Naive thymus-derived CD8-positive, alpha-beta T cell (primary cell): ENCODE measurements at regions not wholly inside any gene's neighbourhood (a gene's known extent, or its start where the extent isn't known, plus 50 kb on each side); places are given as distances from the start of the nearest gene placed in this dataset.
"Not testable (repeated sequence)": the region's sequence is repeated elsewhere in the genome, so short reads cannot be mapped to it uniquely, and the experiment has no call there.

ENCODE experiments used
- ATAC-seq, 2 donors: fragments of 150-1000 bp; cut with Tn5 transposase in 1 of 2; sonication (Bioruptor Pico), chemical (Tn5 transposase) in 1 of 2; 1 replicate in 1 of 2; 2 replicates in 1 of 2; pipeline ENCODE4 v1.10.0; 2021; ENCODE audit warnings: mild to moderate bottlenecking in 2 of 2, moderate library complexity in 2 of 2
- POLR2A ChIA-PET: fragments of 350-600 bp; sonication (Branson Sonifier 250); formaldehyde crosslinking; loops from one replicate; lab custom pipeline; 2021; ENCODE audit warnings: antibody characterized with exemption; lab: Charles Lee
- DNase-seq, 10 donors: peaks; one replicate each; pipeline versions ENCODE4 v3.0.0 to v3.0.0-alpha.2; 2020 to 2022
- H3K27ac Mint-ChIP-seq, 10 donors: one replicate each; pipeline ENCODE4 v1.8.0; 2020 to 2022; ENCODE audit warnings: mild to moderate bottlenecking in 10 of 10, mixed read lengths in 10 of 10, moderate library complexity in 4 of 10, inconsistent platforms in 1 of 10
- H3K27me3 Mint-ChIP-seq, 5 donors: one replicate each; pipeline ENCODE4 v1.8.0; 2021 to 2022; ENCODE audit warnings: mixed read lengths in 5 of 5
- H3K36me3 Mint-ChIP-seq, 3 donors: one replicate each; pipeline ENCODE4 v1.8.0; 2020 to 2022; ENCODE audit warnings: mixed read lengths in 3 of 3, mild to moderate bottlenecking in 2 of 3, inconsistent platforms in 1 of 3
- H3K4me1 Mint-ChIP-seq, 4 donors: one replicate each; pipeline ENCODE4 v1.8.0; 2021 to 2022; ENCODE audit warnings: mixed read lengths in 4 of 4
- H3K4me3 Mint-ChIP-seq, 10 donors: one replicate each; pipeline ENCODE4 v1.8.0; 2020 to 2022; ENCODE audit warnings: mild to moderate bottlenecking in 10 of 10, mixed read lengths in 10 of 10, moderate library complexity in 6 of 10, inconsistent platforms in 1 of 10
- H3K9me3 Mint-ChIP-seq, 9 donors: one replicate each; pipeline ENCODE4 v1.8.0; 2020 to 2022; ENCODE audit warnings: mixed read lengths in 9 of 9, mild to moderate bottlenecking in 3 of 9, inconsistent platforms in 1 of 9, moderate library complexity in 1 of 9

- no peak for DNase-seq
- H3K9me3 Mint-ChIP-seq, result peaks cover 0 to 14% (median 0%) of the 10 kb centered on the region in 9 donors
- no peak for ATAC-seq
- H3K36me3 Mint-ChIP-seq, result no peaks in the 10 kb centered on the region
- POLR2A ChIA-PET, result no interaction called here
- no peak overlapping the region for H3K4me3 Mint-ChIP-seq
- no peaks in the 10 kb centered on the region for H3K27me3 Mint-ChIP-seq
- no peaks in the 10 kb centered on the region for H3K4me1 Mint-ChIP-seq
- H3K27ac Mint-ChIP-seq, result no peak overlapping the region
These were observed 195.7 kb upstream of the TMEFF2 start for GRCh38 chr2:192390401-192390800.

- H3K4me1 Mint-ChIP-seq, ATAC-seq, POLR2A ChIA-PET, H3K27ac Mint-ChIP-seq, H3K36me3 Mint-ChIP-seq, H3K4me3 Mint-ChIP-seq, H3K27me3 Mint-ChIP-seq, DNase-seq: not testable (repeated sequence)
- peaks cover 0 to 19% (median 5%) of the 10 kb centered on the region in 9 donors for H3K9me3 Mint-ChIP-seq
These were observed 189.5 kb upstream of the TMEFF2 start for GRCh38 chr2:192384191-192384590.

GRCh38 chr2:192381082-192381481 lies 186.3 kb upstream of the TMEFF2 start:
- H3K4me1 Mint-ChIP-seq, result no peaks in the 10 kb centered on the region
- H3K4me3 Mint-ChIP-seq, result no peak overlapping the region
- no peak overlapping the region for H3K27ac Mint-ChIP-seq
- no peak for ATAC-seq
- no peaks in the 10 kb centered on the region for H3K36me3 Mint-ChIP-seq
- no peak for DNase-seq
- no peaks in the 10 kb centered on the region for H3K27me3 Mint-ChIP-seq
- POLR2A ChIA-PET, result no interaction called here
- H3K9me3 Mint-ChIP-seq, result peaks cover 0 to 12% (median 4%) of the 10 kb centered on the region in 9 donors

DNA sequence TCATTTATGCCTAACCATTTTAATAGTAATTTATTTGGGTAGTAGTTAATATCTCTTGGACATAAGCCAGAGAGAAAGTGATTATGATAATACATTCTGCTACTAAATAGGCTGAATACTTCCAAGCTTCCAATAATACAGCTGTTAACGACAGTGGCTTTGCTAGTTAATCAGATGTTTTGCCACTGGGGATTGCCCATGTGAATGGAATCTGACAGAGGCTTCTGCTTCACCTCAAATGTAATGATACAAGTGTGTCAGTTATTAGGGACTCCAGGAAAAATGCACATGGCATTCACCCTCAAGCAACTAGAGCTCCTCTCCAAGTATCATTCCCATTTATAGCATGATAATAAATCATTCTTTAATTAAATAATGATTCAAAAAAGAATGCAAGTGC lies 185.0 kb upstream of the TMEFF2 start:
- Mint-ChIP-seq H3K27ac (no peak overlapping the region), H3K4me1 (no peaks in the 10 kb centered on the region), H3K4me3 (no peak overlapping the region), H3K36me3 (no peaks in the 10 kb centered on the region), H3K9me3 (peaks cover 0 to 6% (median 3%) of the 10 kb centered on the region in 9 donors), H3K27me3 (no peaks in the 10 kb centered on the region)
- no peak for DNase-seq
- POLR2A ChIA-PET, result no interaction called here
- ATAC-seq, result no peak

- POLR2A ChIA-PET, result no interaction called here
- ATAC-seq (no peak), DNase-seq (no peak)
- Mint-ChIP-seq H3K4me1 (no peaks in the 10 kb centered on the region), H3K4me3 (no peak overlapping the region), H3K36me3 (no peaks in the 10 kb centered on the region), H3K27ac (no peak overlapping the region), H3K27me3 (no peaks in the 10 kb centered on the region), H3K9me3 (peaks cover 0 to 1% (median 0%) of the 10 kb centered on the region in 9 donors)
These were observed 182.4 kb upstream of the TMEFF2 start for GRCh38 chr2:192377173-192377572.

DNA sequence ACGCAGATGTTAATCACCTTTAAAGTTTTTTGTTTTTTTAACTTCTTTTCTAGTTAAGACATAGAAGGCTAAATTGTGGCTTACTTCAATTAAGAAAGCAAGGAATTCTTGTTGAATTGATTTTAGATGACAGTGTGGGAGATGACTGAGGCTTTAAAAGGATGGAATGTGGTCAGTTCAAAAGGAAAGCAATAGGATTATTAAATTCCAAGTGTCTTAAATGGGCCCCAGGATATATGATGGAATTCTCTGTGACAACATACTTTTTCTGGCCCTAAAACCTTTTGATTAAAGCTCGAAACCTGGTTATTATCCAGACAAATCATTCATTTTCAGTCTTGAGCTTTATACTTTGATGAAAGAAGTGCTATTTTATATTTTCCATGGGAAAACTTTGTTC lies 179.0 kb upstream of the TMEFF2 start:
- POLR2A ChIA-PET, result no interaction called here
- no peak overlapping the region for H3K4me3 Mint-ChIP-seq
- H3K27ac Mint-ChIP-seq, result no peak overlapping the region
- no peaks in the 10 kb centered on the region for H3K9me3 Mint-ChIP-seq
- DNase-seq, result no peak
- no peaks in the 10 kb centered on the region for H3K4me1 Mint-ChIP-seq
- no peaks in the 10 kb centered on the region for H3K27me3 Mint-ChIP-seq
- no peaks in the 10 kb centered on the region for H3K36me3 Mint-ChIP-seq
- ATAC-seq, result no peak

DNA sequence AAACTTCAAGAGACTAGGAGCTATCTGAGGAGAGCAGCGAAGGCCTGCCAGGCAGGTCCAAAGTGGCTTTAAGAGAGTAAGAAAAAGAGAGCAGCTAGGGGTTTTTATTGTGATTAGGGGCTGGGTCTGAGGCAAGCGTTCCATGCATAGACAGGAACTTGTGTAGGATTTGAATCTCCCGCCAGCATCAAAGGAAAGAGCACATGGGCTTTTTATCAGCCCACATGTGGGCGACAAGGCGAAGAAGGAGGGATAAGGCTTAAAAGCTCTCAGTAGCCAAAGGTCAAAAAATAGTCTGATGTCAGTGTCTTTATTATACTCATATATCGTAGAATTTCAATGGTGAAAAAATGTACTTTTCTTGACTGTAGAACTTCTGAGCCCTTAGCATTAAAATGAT lies 178.5 kb upstream of the TMEFF2 start:
- Mint-ChIP-seq H3K36me3 (no peaks in the 10 kb centered on the region), H3K4me3 (no peak overlapping the region), H3K27ac (no peak overlapping the region), H3K4me1 (no peaks in the 10 kb centered on the region), H3K27me3 (no peaks in the 10 kb centered on the region), H3K9me3 (no peaks in the 10 kb centered on the region)
- POLR2A ChIA-PET, result no interaction called here
- ATAC-seq, result no peak
- DNase-seq, result no peak

- Mint-ChIP-seq H3K9me3 (no peaks in the 10 kb centered on the region), H3K27me3 (no peaks in the 10 kb centered on the region), H3K36me3 (no peaks in the 10 kb centered on the region), H3K4me3 (no peak overlapping the region), H3K4me1 (no peaks in the 10 kb centered on the region), H3K27ac (no peak overlapping the region)
- ATAC-seq (no peak), DNase-seq (no peak)
- POLR2A ChIA-PET, result no interaction called here
These were observed 175.2 kb upstream of the TMEFF2 start for GRCh38 chr2:192369969-192370368.

DNA sequence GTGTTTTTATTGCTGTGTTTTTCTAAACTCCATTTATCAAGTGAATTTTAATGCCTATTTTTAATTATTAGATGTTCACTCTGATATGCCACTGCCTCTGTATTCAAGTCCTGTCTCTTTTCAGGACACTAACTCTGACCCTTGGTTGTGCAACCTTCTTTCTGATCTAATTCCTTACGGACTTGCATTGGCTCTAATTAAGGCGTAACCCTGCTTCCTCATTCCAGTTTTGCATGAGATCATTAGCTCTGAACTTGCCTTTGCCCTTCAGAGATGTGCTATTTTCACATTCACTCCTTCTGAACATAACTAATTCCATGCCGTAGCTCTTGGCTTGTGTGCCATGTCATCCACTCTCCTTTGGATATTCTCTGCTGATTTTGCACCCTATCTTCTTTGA lies 162.5 kb upstream of the TMEFF2 start:
- peaks cover 0 to 21% (median 3%) of the 10 kb centered on the region in 9 donors for H3K9me3 Mint-ChIP-seq
- H3K27me3 Mint-ChIP-seq, result peaks cover 0 to 9% (median 0%) of the 10 kb centered on the region in 5 donors
- H3K4me1 Mint-ChIP-seq, result no peaks in the 10 kb centered on the region
- no peak overlapping the region for H3K27ac Mint-ChIP-seq
- DNase-seq (no peak), ATAC-seq (no peak)
- peaks cover 0 to 4% (median 0%) of the 10 kb centered on the region in 3 donors for H3K36me3 Mint-ChIP-seq
- POLR2A ChIA-PET, result no interaction called here
- H3K4me3 Mint-ChIP-seq, result no peak overlapping the region

GRCh38 chr2:192354512-192355244 lies 159.9 kb upstream of the TMEFF2 start:
- Mint-ChIP-seq H3K27me3 (peaks cover 0 to 5% (median 0%) of the 10 kb centered on the region in 5 donors), H3K36me3 (no peaks in the 10 kb centered on the region), H3K9me3 (peaks cover 0 to 8% (median 2%) of the 10 kb centered on the region in 9 donors), H3K4me1 (no peaks in the 10 kb centered on the region), H3K27ac (no peak overlapping the region), H3K4me3 (no peak overlapping the region)
- ATAC-seq, result no peak
- no peak for DNase-seq
- POLR2A ChIA-PET, result no interaction called here

- Mint-ChIP-seq H3K4me3 (no peak overlapping the region), H3K9me3 (peaks cover 0 to 22% (median 6%) of the 10 kb centered on the region in 9 donors), H3K4me1 (no peaks in the 10 kb centered on the region), H3K36me3 (no peaks in the 10 kb centered on the region), H3K27me3 (no peaks in the 10 kb centered on the region), H3K27ac (no peak overlapping the region)
- no peak for ATAC-seq
- POLR2A ChIA-PET, result no interaction called here
- no peak for DNase-seq
These were observed 152.8 kb upstream of the TMEFF2 start for GRCh38 chr2:192347542-192347941.

DNA sequence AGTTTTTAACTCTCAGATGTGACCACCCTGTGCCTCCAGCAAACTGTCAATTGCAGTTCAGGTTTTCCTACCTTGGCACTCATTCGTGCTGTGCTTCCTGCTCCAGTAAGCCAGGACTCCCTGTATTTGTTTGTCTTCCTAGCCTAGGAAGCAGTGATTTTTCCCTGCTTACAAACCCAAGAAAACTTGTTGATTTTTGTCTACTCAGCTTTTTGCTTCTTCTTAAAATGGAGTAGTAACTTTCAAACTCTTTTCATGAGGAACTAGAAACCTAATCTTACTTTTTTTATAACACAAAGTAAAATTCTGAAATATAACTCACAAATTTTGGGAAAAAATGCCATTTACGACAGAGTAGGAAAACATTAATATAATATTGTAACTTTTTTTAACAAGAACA lies 150.6 kb upstream of the TMEFF2 start:
- H3K27ac Mint-ChIP-seq, result no peak overlapping the region
- ATAC-seq (no peak), DNase-seq (no peak)
- no peak overlapping the region for H3K4me3 Mint-ChIP-seq
- H3K4me1 Mint-ChIP-seq, result no peaks in the 10 kb centered on the region
- H3K9me3 Mint-ChIP-seq, result peaks cover 0 to 22% (median 7%) of the 10 kb centered on the region in 9 donors
- no peaks in the 10 kb centered on the region for H3K36me3 Mint-ChIP-seq
- POLR2A ChIA-PET, result no interaction called here
- H3K27me3 Mint-ChIP-seq, result no peaks in the 10 kb centered on the region

- POLR2A ChIA-PET, result no interaction called here
- ATAC-seq, result no peak
- Mint-ChIP-seq H3K27me3 (peaks cover 0 to 2% (median 0%) of the 10 kb centered on the region in 5 donors), H3K9me3 (peaks cover 0 to 7% (median 0%) of the 10 kb centered on the region in 9 donors), H3K4me1 (no peaks in the 10 kb centered on the region), H3K36me3 (no peaks in the 10 kb centered on the region), H3K27ac (no peak overlapping the region), H3K4me3 (no peak overlapping the region)
- DNase-seq, result no peak
These were observed 138.9 kb upstream of the TMEFF2 start for GRCh38 chr2:192333642-192334041.

GRCh38 chr2:192328297-192328696 lies 133.6 kb upstream of the TMEFF2 start:
- H3K36me3 Mint-ChIP-seq, result no peaks in the 10 kb centered on the region
- no peak overlapping the region for H3K27ac Mint-ChIP-seq
- POLR2A ChIA-PET, result no interaction called here
- H3K27me3 Mint-ChIP-seq, result peaks cover 0 to 2% (median 0%) of the 10 kb centered on the region in 5 donors
- H3K9me3 Mint-ChIP-seq, result no peaks in the 10 kb centered on the region
- peaks cover 0 to 2% (median 0%) of the 10 kb centered on the region in 4 donors for H3K4me1 Mint-ChIP-seq
- no peak overlapping the region for H3K4me3 Mint-ChIP-seq
- no peak for ATAC-seq
- DNase-seq, result no peak
